Activated naive CD4-positive, alpha-beta T cell treated with anti-CD3 and anti-CD28 coated beads, Interleukin-2, amount 50 U/mL, for 24 hours (primary cell): ENCODE measurements at regions not wholly inside any gene's neighbourhood (a gene's known extent, or its start where the extent isn't known, plus 50 kb on each side); places are given as distances from the start of the nearest gene placed in this dataset.
A peak's percentile ranks its signal among the peaks of the same experiment; 100 is the strongest.
"Not testable (repeated sequence)": the region's sequence is repeated elsewhere in the genome, so short reads cannot be mapped to it uniquely, and the experiment has no call there.

Source experiments
- H3K27ac Mint-ChIP-seq: one replicate; pipeline ENCODE4 v1.8.0; 2021; ENCODE audit warnings: mild to moderate bottlenecking, mixed read lengths
- H3K27me3 Mint-ChIP-seq: one replicate; pipeline ENCODE4 v1.8.0; 2021; ENCODE audit warnings: mixed read lengths
- H3K36me3 Mint-ChIP-seq: one replicate; pipeline ENCODE4 v1.8.0; 2021; ENCODE audit warnings: mixed read lengths
- H3K4me1 Mint-ChIP-seq: one replicate; pipeline ENCODE4 v1.8.0; 2021; ENCODE audit warnings: mixed read lengths
- H3K4me3 Mint-ChIP-seq: one replicate; pipeline ENCODE4 v1.8.0; 2021; ENCODE audit warnings: mild to moderate bottlenecking, mixed read lengths
- H3K9me3 Mint-ChIP-seq: one replicate; pipeline ENCODE4 v1.8.0; 2021; ENCODE audit warnings: mixed read lengths

DNA sequence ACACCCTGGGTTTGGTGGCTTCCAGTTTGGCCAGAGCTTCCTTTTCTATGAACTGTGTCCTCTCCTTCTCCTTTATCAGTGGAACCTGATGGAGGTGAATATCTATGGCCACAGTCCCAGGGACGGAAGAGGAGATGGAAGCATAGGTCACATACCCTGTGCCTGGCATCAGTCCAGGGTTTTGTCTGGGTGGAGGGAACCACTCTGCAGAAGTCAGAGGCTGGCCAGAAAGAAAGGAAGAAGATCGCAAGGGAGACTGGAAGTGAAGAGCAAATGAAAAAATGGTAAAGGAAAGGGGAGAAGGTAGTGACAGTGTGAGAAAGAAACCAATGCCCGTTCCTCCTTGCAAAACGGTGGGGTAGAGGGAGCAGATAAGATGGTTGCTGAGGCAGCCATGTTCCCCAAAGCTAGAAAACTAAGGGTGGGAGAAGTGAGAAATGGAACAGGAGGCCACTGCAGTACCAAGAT is 77.9 kb upstream of the HECW1 start:
- no peak overlapping the region for H3K27ac Mint-ChIP-seq
- no peaks in the 10 kb centered on the region for H3K4me1 Mint-ChIP-seq
- H3K4me3 Mint-ChIP-seq: no peak overlapping the region
- no peaks in the 10 kb centered on the region for H3K9me3 Mint-ChIP-seq
- no peaks in the 10 kb centered on the region for H3K36me3 Mint-ChIP-seq
- peaks cover 6% of the 10 kb centered on the region for H3K27me3 Mint-ChIP-seq

DNA sequence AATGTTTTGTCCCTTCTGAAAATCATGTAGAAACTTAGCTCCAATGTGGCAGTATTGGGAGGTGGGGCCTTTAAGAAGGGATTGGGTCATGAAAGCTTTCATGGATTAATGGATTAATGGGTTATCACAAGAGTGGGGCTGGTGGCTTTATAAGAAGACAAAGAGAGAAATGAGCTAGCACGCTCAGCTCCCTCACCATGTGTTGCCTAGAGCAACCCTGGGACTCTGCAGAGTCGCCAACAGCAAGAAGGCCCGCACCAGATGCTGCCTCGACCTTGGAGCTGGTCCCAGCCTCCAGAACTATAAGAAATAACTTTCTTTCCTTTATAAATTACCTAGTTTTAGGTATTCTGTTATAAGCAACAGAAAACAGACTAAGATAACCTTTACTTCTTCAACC is 74.9 kb upstream of the HECW1 start:
- H3K27ac Mint-ChIP-seq: no peak overlapping the region

DNA sequence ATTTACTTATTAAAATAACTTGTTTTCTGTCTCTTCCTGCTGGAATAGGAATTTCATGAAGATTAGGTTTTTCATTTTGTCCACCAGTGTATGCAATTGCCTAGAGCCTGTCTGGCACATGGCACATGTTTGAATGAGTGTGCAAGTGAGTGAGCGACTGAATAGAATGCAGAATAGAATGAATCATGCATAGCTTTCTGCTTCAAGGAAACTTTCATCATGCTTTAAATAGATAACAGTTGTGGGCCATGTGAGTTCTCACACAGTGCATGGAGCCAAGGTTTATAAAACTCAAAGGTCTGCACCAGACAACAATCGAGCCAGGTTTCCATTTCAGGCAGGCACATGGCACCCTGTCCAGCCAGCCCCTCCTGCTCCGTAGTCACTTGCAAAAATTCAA is 74.2 kb upstream of the HECW1 start:
- no peaks in the 10 kb centered on the region for H3K36me3 Mint-ChIP-seq
- H3K9me3 Mint-ChIP-seq: no peaks in the 10 kb centered on the region
- H3K4me3 Mint-ChIP-seq: no peak overlapping the region
- H3K27ac Mint-ChIP-seq: no peak overlapping the region
- peaks cover 7% of the 10 kb centered on the region for H3K27me3 Mint-ChIP-seq
- no peaks in the 10 kb centered on the region for H3K4me1 Mint-ChIP-seq

More for the DNA sequence above, 74.9 kb upstream of the HECW1 start:
- Mint-ChIP-seq H3K36me3 (no peaks in the 10 kb centered on the region), H3K4me1 (no peaks in the 10 kb centered on the region), H3K4me3 (no peak overlapping the region), H3K9me3 (no peaks in the 10 kb centered on the region), H3K27me3 (peaks cover 4% of the 10 kb centered on the region)

DNA sequence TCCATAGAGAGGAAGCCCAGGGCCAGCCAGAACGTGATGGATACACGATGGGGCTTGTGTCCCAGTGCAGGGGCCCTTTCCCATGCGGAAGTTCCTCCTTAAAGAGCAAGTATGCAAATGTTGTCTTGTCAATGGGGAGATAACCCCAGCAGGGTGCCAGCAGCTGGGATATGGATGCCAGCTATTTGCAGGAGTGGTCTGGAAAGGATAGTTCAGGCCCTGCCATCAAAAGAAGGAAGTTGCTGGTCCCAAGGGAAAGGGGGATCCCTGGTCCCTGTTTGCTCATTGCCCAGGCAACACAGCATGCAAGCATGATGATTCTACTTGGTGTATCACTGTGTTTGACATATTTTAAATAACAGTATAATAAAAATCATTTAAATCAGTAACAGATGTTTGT is 73.1 kb upstream of the HECW1 start:
- Mint-ChIP-seq H3K4me3 (no peak overlapping the region), H3K9me3 (no peaks in the 10 kb centered on the region), H3K27ac (no peak overlapping the region), H3K4me1 (no peaks in the 10 kb centered on the region), H3K36me3 (no peaks in the 10 kb centered on the region), H3K27me3 (peaks cover 7% of the 10 kb centered on the region)

DNA sequence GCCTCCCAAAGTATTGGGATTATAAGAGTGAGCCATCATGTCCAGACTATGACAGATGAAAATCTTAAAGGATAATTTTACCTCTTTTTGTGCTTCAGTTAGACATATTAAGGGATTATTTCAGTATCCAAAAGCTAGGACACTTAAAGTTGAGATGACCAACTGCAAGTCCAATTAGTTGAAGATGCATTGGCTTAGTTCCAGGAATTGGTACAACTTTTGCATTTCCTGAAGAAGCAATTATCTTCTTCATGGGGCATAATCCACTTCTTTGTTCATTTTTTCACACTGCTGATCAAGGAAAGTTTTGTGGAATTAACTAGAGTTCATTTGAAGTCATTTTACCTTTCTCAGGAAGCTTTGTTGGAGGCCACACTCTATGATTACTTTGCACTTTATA is 72.0 kb upstream of the HECW1 start:
- no peak overlapping the region for H3K4me3 Mint-ChIP-seq
- no peaks in the 10 kb centered on the region for H3K36me3 Mint-ChIP-seq
- no peaks in the 10 kb centered on the region for H3K4me1 Mint-ChIP-seq
- H3K9me3 Mint-ChIP-seq: no peaks in the 10 kb centered on the region
- peaks cover 7% of the 10 kb centered on the region for H3K27me3 Mint-ChIP-seq
- no peak overlapping the region for H3K27ac Mint-ChIP-seq

DNA sequence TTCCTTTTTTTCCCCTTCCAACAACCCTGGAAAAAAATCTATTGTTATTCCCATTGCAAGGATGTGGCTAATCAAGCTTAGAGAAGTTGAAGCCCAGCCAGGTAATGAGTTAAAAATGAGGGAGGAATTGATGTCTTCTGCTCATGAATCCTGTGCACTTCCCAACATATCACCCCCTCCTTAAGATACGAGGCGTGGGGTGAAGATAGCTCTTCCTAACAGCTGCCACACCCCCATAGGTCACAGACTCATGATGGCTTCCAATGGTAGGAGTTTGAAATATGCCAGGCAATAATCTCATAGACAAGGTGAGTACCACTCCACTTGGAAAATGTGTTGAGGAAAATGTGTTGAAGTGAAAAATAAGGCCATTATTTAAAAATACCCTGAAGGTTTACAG is 71.3 kb upstream of the HECW1 start:
- Mint-ChIP-seq H3K27me3 (peaks cover 9% of the 10 kb centered on the region), H3K4me3 (no peak overlapping the region)

DNA sequence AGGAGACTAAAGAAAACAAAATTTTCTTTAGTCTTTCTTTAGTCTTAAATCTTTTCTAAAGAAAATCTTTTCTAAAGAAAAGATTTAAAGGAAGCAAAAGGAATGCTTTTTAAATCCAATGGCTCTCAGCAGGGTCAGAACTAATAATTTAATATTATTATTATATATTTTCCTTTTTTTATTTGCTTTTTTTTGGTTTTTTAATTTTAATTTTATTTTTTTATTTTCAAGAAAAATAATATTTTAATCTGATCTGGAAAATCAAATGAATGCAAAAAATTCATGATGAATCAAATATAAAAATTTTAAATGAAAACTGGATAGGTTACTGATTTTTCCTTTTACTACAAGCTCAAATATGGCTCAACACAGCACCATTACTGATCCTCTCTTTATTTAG is 70.7 kb upstream of the HECW1 start:
- H3K4me1 Mint-ChIP-seq: no peaks in the 10 kb centered on the region
- no peaks in the 10 kb centered on the region for H3K36me3 Mint-ChIP-seq
- H3K4me3 Mint-ChIP-seq: no peak overlapping the region
- H3K9me3 Mint-ChIP-seq: no peaks in the 10 kb centered on the region
- peaks cover 9% of the 10 kb centered on the region for H3K27me3 Mint-ChIP-seq
- no peak overlapping the region for H3K27ac Mint-ChIP-seq

More for the DNA sequence above, 71.3 kb upstream of the HECW1 start:
- no peaks in the 10 kb centered on the region for H3K9me3 Mint-ChIP-seq
- no peaks in the 10 kb centered on the region for H3K36me3 Mint-ChIP-seq
- no peak overlapping the region for H3K27ac Mint-ChIP-seq
- no peaks in the 10 kb centered on the region for H3K4me1 Mint-ChIP-seq

DNA sequence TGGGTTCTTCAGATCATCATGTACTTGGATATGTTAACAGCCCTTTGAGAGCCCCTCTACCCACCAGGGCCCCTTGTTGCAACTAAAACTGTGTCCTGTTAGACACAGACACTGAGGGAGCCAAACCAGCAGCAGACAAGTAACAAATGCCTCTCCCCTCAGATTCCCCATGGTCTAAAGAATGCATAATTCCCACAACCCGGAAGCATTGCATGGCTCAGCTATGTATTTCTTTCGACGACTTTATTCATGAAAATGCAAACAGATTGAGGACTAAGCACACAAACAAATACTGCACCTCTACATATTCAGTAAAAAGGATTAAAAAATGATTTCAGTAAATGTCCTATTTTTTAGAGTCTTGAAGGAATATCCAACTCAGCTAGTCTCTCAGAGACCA is 70.1 kb upstream of the HECW1 start:
- no peaks in the 10 kb centered on the region for H3K36me3 Mint-ChIP-seq
- H3K4me1 Mint-ChIP-seq: no peaks in the 10 kb centered on the region
- peaks cover 9% of the 10 kb centered on the region for H3K27me3 Mint-ChIP-seq
- no peaks in the 10 kb centered on the region for H3K9me3 Mint-ChIP-seq
- H3K27ac Mint-ChIP-seq: no peak overlapping the region
- H3K4me3 Mint-ChIP-seq: no peak overlapping the region

DNA sequence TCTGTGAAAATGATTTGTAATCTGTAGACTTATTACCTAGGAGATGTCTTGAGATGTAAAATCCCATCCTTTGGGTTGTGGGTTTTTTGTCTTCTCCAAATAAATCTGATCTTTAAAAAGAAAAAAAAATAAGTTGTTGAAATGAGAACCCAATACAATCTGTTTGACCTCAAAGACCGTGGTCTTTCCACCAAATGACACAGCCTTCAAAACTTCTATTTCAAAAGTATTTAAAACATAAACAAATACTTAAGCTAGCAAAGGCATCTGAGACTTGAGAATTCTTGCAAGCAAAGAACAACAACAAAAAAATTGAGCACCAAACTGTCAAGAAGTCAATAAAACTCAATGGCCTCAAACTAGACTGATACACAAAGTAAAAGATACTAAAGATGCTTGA is 67.9 kb upstream of the HECW1 start:
- H3K4me3 Mint-ChIP-seq: no peak overlapping the region
- H3K4me1 Mint-ChIP-seq: no peaks in the 10 kb centered on the region
- H3K36me3 Mint-ChIP-seq: peaks cover 3% of the 10 kb centered on the region
- H3K9me3 Mint-ChIP-seq: peaks cover 10% of the 10 kb centered on the region
- peaks cover 13% of the 10 kb centered on the region for H3K27me3 Mint-ChIP-seq
- no peak overlapping the region for H3K27ac Mint-ChIP-seq

DNA sequence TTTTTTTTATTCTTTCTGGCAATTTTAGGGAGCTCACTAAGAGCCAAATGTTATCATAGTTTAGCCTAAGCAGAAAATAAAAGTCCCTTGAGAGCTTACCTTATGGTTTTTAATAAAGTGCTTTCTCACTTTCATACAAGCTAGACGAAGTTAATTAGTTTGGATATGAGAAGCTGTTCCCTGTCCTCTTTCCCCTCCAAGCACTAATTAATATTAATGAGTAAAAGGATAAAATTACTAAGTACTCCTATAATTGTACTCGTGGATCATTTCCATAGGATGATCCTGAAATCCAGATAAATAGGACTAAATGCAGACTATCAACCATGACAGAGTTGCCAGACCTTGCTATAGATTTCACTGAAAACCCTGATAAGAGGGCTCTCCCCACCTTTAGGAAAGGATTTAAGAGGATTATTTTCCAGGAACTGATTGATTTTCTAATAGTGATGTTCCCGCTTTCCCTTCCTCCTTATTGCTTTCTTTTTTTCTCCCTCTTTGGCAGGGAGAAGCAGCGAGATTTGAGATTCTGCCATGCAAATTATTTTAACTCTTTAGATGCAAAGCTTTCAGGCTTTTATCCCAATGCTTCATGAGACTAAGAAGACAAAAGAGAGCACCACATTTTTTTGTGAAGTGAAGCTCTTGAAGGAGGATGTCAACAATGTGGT is 58.3 kb upstream of the HECW1 start:
- no peaks in the 10 kb centered on the region for H3K4me1 Mint-ChIP-seq
- H3K36me3 Mint-ChIP-seq: peaks cover 3% of the 10 kb centered on the region
- no peak overlapping the region for H3K4me3 Mint-ChIP-seq
- H3K27me3 Mint-ChIP-seq: peaks cover 11% of the 10 kb centered on the region
- H3K27ac Mint-ChIP-seq: no peak overlapping the region
- H3K9me3 Mint-ChIP-seq: peaks cover 5% of the 10 kb centered on the region

DNA sequence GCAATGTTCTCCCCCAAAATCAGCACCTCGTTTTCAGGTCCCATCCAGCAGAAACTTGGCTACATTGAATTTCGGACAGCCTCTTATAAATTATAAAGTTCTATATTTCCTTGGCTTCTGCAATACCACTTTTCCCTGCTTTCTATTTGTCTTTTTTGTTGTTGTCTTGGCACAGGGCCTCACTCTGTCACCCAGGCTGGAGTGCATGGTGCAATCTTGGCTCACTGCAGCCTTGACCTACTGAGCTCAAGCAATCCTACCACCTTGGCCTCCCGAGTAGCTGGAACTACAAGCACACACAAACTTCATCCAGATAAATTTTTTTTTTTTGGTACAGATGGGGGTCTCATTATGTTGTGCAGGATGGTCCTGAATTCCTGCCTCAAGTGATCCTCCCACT is 55.3 kb upstream of the HECW1 start:
- no peak overlapping the region for H3K4me3 Mint-ChIP-seq
- H3K4me1 Mint-ChIP-seq: no peaks in the 10 kb centered on the region
- peaks cover 8% of the 10 kb centered on the region for H3K27me3 Mint-ChIP-seq
- no peaks in the 10 kb centered on the region for H3K36me3 Mint-ChIP-seq
- no peak overlapping the region for H3K27ac Mint-ChIP-seq
- H3K9me3 Mint-ChIP-seq: no peaks in the 10 kb centered on the region

DNA sequence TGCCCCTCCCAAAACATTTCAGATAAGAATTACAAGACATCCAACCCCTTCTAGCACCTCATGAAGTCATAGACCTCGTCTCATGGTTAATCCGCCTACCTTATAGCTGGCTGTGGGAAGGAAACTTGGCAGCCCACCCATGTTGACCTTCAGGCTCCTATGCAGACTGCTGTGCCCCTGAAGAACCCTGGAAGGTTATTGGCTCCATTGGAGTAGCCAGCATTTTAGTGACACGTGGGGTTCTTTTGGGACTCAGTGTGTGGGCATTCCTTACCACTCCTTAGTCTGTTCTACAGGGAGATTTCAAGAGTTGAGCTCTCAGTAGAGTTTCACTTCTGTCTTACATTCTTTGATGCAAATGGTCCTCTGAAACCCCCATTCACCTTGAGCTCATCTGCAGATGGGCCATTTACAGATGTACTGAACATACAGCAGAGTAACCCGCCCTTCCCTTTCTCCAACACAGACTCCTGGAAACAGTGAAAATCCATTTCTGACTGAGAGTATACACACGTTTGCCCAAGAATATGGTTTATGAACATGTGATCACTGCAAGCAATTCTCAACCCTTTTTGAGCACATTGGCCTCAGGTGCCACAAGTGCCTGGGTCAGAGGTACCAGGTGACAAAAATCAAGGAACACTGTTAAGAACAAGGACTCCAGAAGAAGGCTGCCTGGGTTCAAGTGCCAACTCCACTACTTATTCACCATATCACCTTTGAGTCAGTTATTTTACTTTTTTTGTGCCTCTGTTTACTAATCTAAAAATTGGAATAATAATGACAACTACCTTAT is 54.0 kb upstream of the HECW1 start:
- H3K27ac Mint-ChIP-seq: no peak overlapping the region
- H3K4me3 Mint-ChIP-seq: no peak overlapping the region
- no peaks in the 10 kb centered on the region for H3K9me3 Mint-ChIP-seq
- H3K27me3 Mint-ChIP-seq: peaks cover 8% of the 10 kb centered on the region
- no peaks in the 10 kb centered on the region for H3K4me1 Mint-ChIP-seq
- no peaks in the 10 kb centered on the region for H3K36me3 Mint-ChIP-seq

DNA sequence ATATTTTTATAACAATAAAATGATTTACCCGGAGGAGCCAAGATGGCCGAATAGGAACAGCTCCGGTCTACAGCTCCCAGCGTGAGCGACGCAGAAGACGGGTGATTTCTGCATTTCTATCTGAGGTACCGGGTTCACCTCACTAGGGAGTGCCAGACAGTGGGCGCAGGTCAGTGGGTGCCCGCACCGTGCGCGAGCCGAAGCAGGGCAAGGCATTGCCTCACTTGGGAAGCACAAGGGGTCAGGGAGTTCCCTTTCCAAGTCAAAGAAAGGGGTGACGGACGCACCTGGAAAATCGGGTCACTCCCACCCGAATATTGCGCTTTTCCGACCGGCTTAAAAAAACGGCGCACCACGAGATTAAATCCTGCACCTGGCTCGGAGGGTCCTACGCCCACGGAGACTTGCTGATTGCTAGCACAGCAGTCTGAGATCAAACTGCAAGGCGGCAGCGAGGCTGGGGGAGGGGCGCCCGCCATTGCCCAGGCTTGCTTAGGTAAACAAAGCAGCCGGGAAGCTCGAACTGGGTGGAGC is 53.3 kb upstream of the HECW1 start:
- peak overlapping the region; percentile 80 for H3K4me3 Mint-ChIP-seq
- not testable (repeated sequence) for H3K4me1 Mint-ChIP-seq, H3K9me3 Mint-ChIP-seq, H3K27me3 Mint-ChIP-seq, H3K27ac Mint-ChIP-seq, H3K36me3 Mint-ChIP-seq
